ENCODE measurements at regions not wholly inside any gene's neighbourhood (a gene's known extent, or its start where the extent isn't known, plus 50 kb on each side); places are given as distances from the start of the nearest gene placed in this dataset.

DNA sequence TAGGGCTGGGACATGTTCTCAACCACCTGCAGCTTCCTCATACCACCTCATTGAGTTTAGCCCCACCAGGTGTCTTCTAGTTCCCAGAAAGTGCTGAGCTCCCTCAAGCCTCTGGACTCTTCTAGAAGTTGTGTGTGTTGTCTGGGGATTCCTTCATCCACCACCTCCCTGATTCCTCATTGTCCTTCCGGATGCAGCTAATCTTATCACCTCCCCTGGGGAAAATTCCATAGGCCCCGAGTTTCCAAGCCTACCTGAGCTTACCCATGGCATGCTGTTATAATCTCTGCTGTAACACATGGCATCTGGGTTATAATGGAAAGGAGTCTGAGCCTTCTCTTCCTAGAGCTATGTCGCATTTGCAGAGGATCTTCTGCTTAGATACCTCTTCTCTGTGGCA, 243.5 kb upstream of the SDK2 start:
- H2AFZ ChIP-seq (ENCODE audit: low read length): no peak overlapping the region
- H3K9me3 ChIP-seq (replicated peaks; ENCODE audit: insufficient read depth, low read length): no peaks in the 10 kb centered on the region
- no peaks in the 10 kb centered on the region for H3K79me2 ChIP-seq (ENCODE audit: low read length)
- no peak overlapping the region for H3K4me2 ChIP-seq (ENCODE audit: low read depth, low read length)
- no peak overlapping the region for H3K4me3 ChIP-seq (ENCODE audit: low read length)
- H3K27ac ChIP-seq (ENCODE audit: low read length): no peak overlapping the region
- no peak for DNase-seq
- H3F3A ChIP-seq (ENCODE audit: insufficient read depth, low read length): no peaks in the 10 kb centered on the region
- H3K9ac ChIP-seq (ENCODE audit: low read length): no peak overlapping the region
- no peaks in the 10 kb centered on the region for H3K36me3 ChIP-seq (replicated peaks; ENCODE audit: insufficient read depth, low read length)
- TF ChIP-seq EZH2phosphoT487 (IDR thresholded peaks at IDR 0.05; ENCODE audit: low read length) (no peak), EZH2 (optimal IDR thresholded peaks at IDR 0.05; ENCODE audit: low read depth, low read length) (no peak)
- TF ChIP-seq, protein P1, sequence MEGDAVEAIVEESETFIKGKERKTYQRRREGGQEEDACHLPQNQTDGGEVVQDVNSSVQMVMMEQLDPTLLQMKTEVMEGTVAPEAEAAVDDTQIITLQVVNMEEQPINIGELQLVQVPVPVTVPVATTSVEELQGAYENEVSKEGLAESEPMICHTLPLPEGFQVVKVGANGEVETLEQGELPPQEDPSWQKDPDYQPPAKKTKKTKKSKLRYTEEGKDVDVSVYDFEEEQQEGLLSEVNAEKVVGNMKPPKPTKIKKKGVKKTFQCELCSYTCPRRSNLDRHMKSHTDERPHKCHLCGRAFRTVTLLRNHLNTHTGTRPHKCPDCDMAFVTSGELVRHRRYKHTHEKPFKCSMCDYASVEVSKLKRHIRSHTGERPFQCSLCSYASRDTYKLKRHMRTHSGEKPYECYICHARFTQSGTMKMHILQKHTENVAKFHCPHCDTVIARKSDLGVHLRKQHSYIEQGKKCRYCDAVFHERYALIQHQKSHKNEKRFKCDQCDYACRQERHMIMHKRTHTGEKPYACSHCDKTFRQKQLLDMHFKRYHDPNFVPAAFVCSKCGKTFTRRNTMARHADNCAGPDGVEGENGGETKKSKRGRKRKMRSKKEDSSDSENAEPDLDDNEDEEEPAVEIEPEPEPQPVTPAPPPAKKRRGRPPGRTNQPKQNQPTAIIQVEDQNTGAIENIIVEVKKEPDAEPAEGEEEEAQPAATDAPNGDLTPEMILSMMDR (IDR thresholded peaks at IDR 0.05; ENCODE audit: low read length): no peak
- peaks cover 15% of the 10 kb centered on the region; the same call in 1 of the 2 replicates for H3K27me3 ChIP-seq (replicated peaks; ENCODE audit: insufficient read depth, low read length)
- no peaks in the 10 kb centered on the region for H3K4me1 ChIP-seq (ENCODE audit: low read length)
- no peaks in the 10 kb centered on the region for H4K20me1 ChIP-seq (ENCODE audit: insufficient read depth, low read length)
- H3K9me2 ChIP-seq (replicated peaks; ENCODE audit: insufficient read depth, low read length): no peaks in the 10 kb centered on the region

DNA sequence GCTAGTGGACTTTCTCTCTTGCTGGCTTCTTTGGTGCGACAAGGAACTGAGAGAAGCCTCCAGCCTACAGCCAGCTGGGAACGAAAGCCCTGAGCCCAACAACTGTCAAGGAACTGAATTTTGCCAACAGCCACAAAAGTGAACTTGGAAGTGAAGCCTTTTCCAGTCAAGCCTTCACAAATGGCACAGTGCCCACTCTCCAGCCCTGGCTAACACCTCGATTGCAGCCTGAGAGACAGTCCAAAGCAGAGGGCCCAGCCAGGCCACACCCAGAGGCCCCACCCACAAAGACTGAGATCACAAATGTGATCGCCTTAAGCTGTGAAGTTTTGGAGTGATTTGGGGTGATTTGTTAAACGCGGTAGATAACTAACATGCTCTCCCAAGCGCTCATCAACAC, 244.6 kb upstream of the SDK2 start:
- H3K79me2 ChIP-seq (ENCODE audit: low read length): no peaks in the 10 kb centered on the region
- no peak overlapping the region for H3K4me2 ChIP-seq (ENCODE audit: low read depth, low read length)
- no peak overlapping the region for H3K4me3 ChIP-seq (ENCODE audit: low read length)
- no peak overlapping the region for H3K27ac ChIP-seq (ENCODE audit: low read length)
- no peaks in the 10 kb centered on the region for H4K20me1 ChIP-seq (ENCODE audit: insufficient read depth, low read length)
- H3K27me3 ChIP-seq (replicated peaks; ENCODE audit: insufficient read depth, low read length): peaks cover 9% of the 10 kb centered on the region; the same call in 1 of the 2 replicates
- H3K36me3 ChIP-seq (replicated peaks; ENCODE audit: insufficient read depth, low read length): no peaks in the 10 kb centered on the region
- H3F3A ChIP-seq (ENCODE audit: insufficient read depth, low read length): no peaks in the 10 kb centered on the region
- no peak overlapping the region for H2AFZ ChIP-seq (ENCODE audit: low read length)
- no peaks in the 10 kb centered on the region for H3K9me3 ChIP-seq (replicated peaks; ENCODE audit: insufficient read depth, low read length)
- no peaks in the 10 kb centered on the region for H3K4me1 ChIP-seq (ENCODE audit: low read length)
- no peaks in the 10 kb centered on the region for H3K9me2 ChIP-seq (replicated peaks; ENCODE audit: insufficient read depth, low read length)
- DNase-seq: no peak
- TF ChIP-seq EZH2 (optimal IDR thresholded peaks at IDR 0.05; ENCODE audit: low read depth, low read length) (no peak), EZH2phosphoT487 (IDR thresholded peaks at IDR 0.05; ENCODE audit: low read length) (no peak)
- TF ChIP-seq, protein P1 (IDR thresholded peaks at IDR 0.05; ENCODE audit: low read length): no peak
- no peak overlapping the region for H3K9ac ChIP-seq (ENCODE audit: low read length)

DNA sequence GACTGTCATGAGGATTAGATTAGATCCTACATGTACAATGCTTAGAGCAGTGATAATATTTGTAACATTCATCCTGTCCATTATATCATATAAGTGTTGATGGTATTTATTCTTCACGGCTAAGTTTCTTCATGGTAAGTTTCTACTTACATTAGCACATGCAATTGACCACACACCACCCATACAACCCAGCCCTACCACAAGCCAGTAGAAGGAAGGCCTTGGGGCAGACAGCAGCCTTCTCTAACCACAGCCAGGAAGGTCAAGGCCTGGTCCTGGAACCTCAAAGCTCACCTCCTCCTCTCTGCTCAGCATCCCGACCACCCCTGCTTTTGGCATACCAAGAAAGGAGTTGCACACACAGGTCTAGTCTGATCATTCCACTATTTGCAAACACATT, 245.2 kb upstream of the SDK2 start:
- no peaks in the 10 kb centered on the region for H3K9me3 ChIP-seq (replicated peaks; ENCODE audit: insufficient read depth, low read length)
- H3K27ac ChIP-seq (ENCODE audit: low read length): no peak overlapping the region
- H3F3A ChIP-seq (ENCODE audit: insufficient read depth, low read length): no peaks in the 10 kb centered on the region
- no peak overlapping the region for H3K4me2 ChIP-seq (ENCODE audit: low read depth, low read length)
- no peak overlapping the region for H3K9ac ChIP-seq (ENCODE audit: low read length)
- H2AFZ ChIP-seq (ENCODE audit: low read length): no peak overlapping the region
- no peaks in the 10 kb centered on the region for H3K9me2 ChIP-seq (replicated peaks; ENCODE audit: insufficient read depth, low read length)
- no peak overlapping the region for H3K4me3 ChIP-seq (ENCODE audit: low read length)
- no peaks in the 10 kb centered on the region for H4K20me1 ChIP-seq (ENCODE audit: insufficient read depth, low read length)
- TF ChIP-seq, protein P1 (IDR thresholded peaks at IDR 0.05; ENCODE audit: low read length): no peak
- no peak for TF ChIP-seq EZH2phosphoT487 (IDR thresholded peaks at IDR 0.05; ENCODE audit: low read length)
- no peak for TF ChIP-seq EZH2 (optimal IDR thresholded peaks at IDR 0.05; ENCODE audit: low read depth, low read length)
- DNase-seq: no peak
- peaks cover 9% of the 10 kb centered on the region; the same call in 1 of the 2 replicates for H3K27me3 ChIP-seq (replicated peaks; ENCODE audit: insufficient read depth, low read length)
- H3K4me1 ChIP-seq (ENCODE audit: low read length): no peaks in the 10 kb centered on the region
- H3K36me3 ChIP-seq (replicated peaks; ENCODE audit: insufficient read depth, low read length): no peaks in the 10 kb centered on the region
- no peaks in the 10 kb centered on the region for H3K79me2 ChIP-seq (ENCODE audit: low read length)

Data from MM.1S (cell line).